Retina (tissue), 1 donor: ENCODE measurements at regions not wholly inside any gene's neighbourhood (a gene's known extent, or its start where the extent isn't known, plus 50 kb on each side); places are given as distances from the start of the nearest gene placed in this dataset.
"Not testable (repeated sequence)": the region's sequence is repeated elsewhere in the genome, so short reads cannot be mapped to it uniquely, and the experiment has no call there.

Source experiments
- DNase-seq: peaks from one replicate; pipeline ENCODE4 v3.0.0-alpha.2; 2016

- no peak for DNase-seq
Observed at GRCh38 chr2:67318563-67318962, 78.6 kb upstream of the ETAA1 start.

- DNase-seq, result no peak
Observed at GRCh38 chr2:67318993-67319481, 78.1 kb upstream of the ETAA1 start.

- no peak for DNase-seq
Observed at GRCh38 chr2:67320861-67321587, 76.1 kb upstream of the ETAA1 start.

GRCh38 chr2:67321588-67321903 lies 75.6 kb upstream of the ETAA1 start:
- DNase-seq, result no peak

- DNase-seq, result peak; percentile 74
Observed at GRCh38 chr2:67322353-67323001, 74.7 kb upstream of the ETAA1 start.

- no peak for DNase-seq
Observed at GRCh38 chr2:67323209-67323991, 73.7 kb upstream of the ETAA1 start.

GRCh38 chr2:67329513-67329912 lies 67.6 kb upstream of the ETAA1 start:
- DNase-seq, result no peak

- no peak for DNase-seq
Observed at GRCh38 chr2:67329951-67330350, 67.2 kb upstream of the ETAA1 start.

- DNase-seq, result not testable (repeated sequence)
Observed at GRCh38 chr2:67331419-67332086, 65.6 kb upstream of the ETAA1 start.

- no peak for DNase-seq
Observed at GRCh38 chr2:67337903-67338302, 59.2 kb upstream of the ETAA1 start.

GRCh38 chr2:67338601-67339233 lies 58.4 kb upstream of the ETAA1 start:
- DNase-seq, result no peak

- DNase-seq, result no peak
Observed at GRCh38 chr2:67339234-67339885, 57.8 kb upstream of the ETAA1 start.

- no peak for DNase-seq
Observed at GRCh38 chr2:67340133-67341011, 56.8 kb upstream of the ETAA1 start.

GRCh38 chr2:67341012-67341318 lies 56.2 kb upstream of the ETAA1 start:
- DNase-seq, result no peak

- DNase-seq, result no peak
Observed at GRCh38 chr2:67341336-67341735, 55.8 kb upstream of the ETAA1 start.

GRCh38 chr2:67342394-67342793 lies 54.7 kb upstream of the ETAA1 start:
- DNase-seq, result no peak

- no peak for DNase-seq
Observed at GRCh38 chr2:67346718-67347407, 50.3 kb upstream of the ETAA1 start.
